A673 (cell line): ENCODE measurements at regions not wholly inside any gene's neighbourhood (a gene's known extent, or its start where the extent isn't known, plus 50 kb on each side); places are given as distances from the start of the nearest gene placed in this dataset.

Source experiments
- BruUV-seq: library from RNA; stranded (reverse); fragments of 400-500 nt; replicated peaks from 2 replicates; lab custom pipeline; 2021; lab: Mats Ljungman, UMichigan
- CTCF ChIA-PET: fragments of 300-600 bp; sonication (Branson Sonifier 250); formaldehyde crosslinking; loops from one replicate; lab custom pipeline; 2022; ENCODE audit warnings: antibody characterized with exemption; lab: Charles Lee
- POLR2A ChIA-PET: fragments of 300-600 bp; sonication (Branson Sonifier 250); formaldehyde crosslinking; loops from one replicate; lab custom pipeline; 2022; ENCODE audit warnings: antibody characterized with exemption; ENCODE audit not compliant: low non-redundant PET; lab: Charles Lee
- DNase-seq: peaks from one replicate; pipeline ENCODE4 v3.0.0-alpha.2; 2015; ENCODE audit warnings: low spot score
- H3K27ac ChIP-seq: fragments of 200-600 bp; sonication (generic); 2 replicates; pipeline ENCODE4 v1.5.1; 2016; ENCODE audit warnings: mixed run types, low read depth, mild to moderate bottlenecking, mixed read lengths, antibody characterized with exemption, low read length; ENCODE audit not compliant: poor library complexity, severe bottlenecking
- H3K27me3 ChIP-seq: fragments of 200-600 bp; sonication (generic); replicated peaks from 2 replicates; pipeline ENCODE4 v1.6.1; 2017; ENCODE audit warnings: mixed run types, low read depth, mild to moderate bottlenecking, mixed read lengths, antibody characterized with exemption, low read length; ENCODE audit not compliant: insufficient read depth, poor library complexity
- H3K36me3 ChIP-seq: fragments of 200-600 bp; sonication (generic); 2 replicates; pipeline ENCODE4 v1.6.1; 2016; ENCODE audit warnings: mixed run types, mild to moderate bottlenecking, mixed read lengths, antibody characterized with exemption, low read length; ENCODE audit not compliant: insufficient read depth, poor library complexity, severe bottlenecking
- H3K4me1 ChIP-seq: fragments of 200-600 bp; sonication (generic); 2 replicates; pipeline ENCODE4 v1.6.1; 2017; ENCODE audit warnings: mixed run types, mild to moderate bottlenecking, mixed read lengths, antibody characterized with exemption, low read length; ENCODE audit not compliant: insufficient read depth, poor library complexity, severe bottlenecking
- H3K4me3 ChIP-seq: fragments of 200-600 bp; sonication (generic); 2 replicates; pipeline ENCODE4 v1.5.1; 2016; ENCODE audit warnings: low read depth, mixed run types, mild to moderate bottlenecking, mixed read lengths, low read length; ENCODE audit not compliant: poor library complexity, severe bottlenecking
- H3K9me3 ChIP-seq: fragments of 200-600 bp; sonication (generic); 2 replicates; pipeline ENCODE4 v1.6.1; 2016; ENCODE audit warnings: mixed run types, low read depth, mild to moderate bottlenecking, mixed read lengths, antibody characterized with exemption, low read length; ENCODE audit not compliant: poor library complexity, severe bottlenecking
- EZH2 ChIP-seq: fragments of 200-600 bp; sonication (generic); IDR thresholded peaks from 2 replicates; pipeline ENCODE4 v1.6.1; 2017; ENCODE audit warnings: borderline replicate concordance, low read depth, mild to moderate bottlenecking, mixed read lengths, antibody characterized with exemption, low read length; ENCODE audit not compliant: poor library complexity, severe bottlenecking
- intact Hi-C: fragments of 100-400 bp; cut with micrococcal nuclease; formaldehyde crosslinking; loops from one replicate; pipeline ENCODE4 v1.10.0; 2022; ENCODE audit not compliant: unreplicated experiment
- TF ChIP-seq, protein P1 (sequence below): fragments of 300-800, 200-600 bp; sonication (generic); conservative IDR thresholded peaks from 2 replicates; pipeline ENCODE4 v1.5.1; 2017; ENCODE audit warnings: low read depth, mild to moderate bottlenecking, antibody characterized with exemption, low read length, moderate library complexity, mixed read lengths

DNA sequence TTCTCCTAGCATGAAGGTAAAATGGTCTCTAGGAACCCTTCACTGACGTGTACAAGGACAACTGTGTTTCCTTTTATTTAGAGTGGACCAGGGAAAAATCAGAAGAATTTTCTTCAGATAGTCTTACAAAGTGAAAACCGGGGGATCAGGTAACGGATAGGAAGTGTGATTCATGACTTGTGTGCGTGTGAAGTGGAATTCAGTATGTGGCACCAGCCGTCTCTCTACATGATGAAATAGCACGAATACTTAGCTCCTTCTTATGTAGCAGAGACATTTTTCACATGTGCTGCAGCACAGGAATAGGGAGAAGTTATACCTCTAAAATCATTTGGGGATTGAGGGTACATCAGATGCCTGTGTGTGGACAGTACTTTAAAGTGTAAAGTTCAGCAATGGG is 159.2 kb downstream of the MEX3B start:
- Histone ChIP-seq H3K27ac (no peak overlapping the region), H3K4me3 (no peak overlapping the region), H3K36me3 (no peaks in the 10 kb centered on the region), H3K4me1 (no peaks in the 10 kb centered on the region), H3K9me3 (no peaks in the 10 kb centered on the region), H3K27me3 (no peaks in the 10 kb centered on the region)
- no peak for TF ChIP-seq EZH2
- TF ChIP-seq, protein P1, sequence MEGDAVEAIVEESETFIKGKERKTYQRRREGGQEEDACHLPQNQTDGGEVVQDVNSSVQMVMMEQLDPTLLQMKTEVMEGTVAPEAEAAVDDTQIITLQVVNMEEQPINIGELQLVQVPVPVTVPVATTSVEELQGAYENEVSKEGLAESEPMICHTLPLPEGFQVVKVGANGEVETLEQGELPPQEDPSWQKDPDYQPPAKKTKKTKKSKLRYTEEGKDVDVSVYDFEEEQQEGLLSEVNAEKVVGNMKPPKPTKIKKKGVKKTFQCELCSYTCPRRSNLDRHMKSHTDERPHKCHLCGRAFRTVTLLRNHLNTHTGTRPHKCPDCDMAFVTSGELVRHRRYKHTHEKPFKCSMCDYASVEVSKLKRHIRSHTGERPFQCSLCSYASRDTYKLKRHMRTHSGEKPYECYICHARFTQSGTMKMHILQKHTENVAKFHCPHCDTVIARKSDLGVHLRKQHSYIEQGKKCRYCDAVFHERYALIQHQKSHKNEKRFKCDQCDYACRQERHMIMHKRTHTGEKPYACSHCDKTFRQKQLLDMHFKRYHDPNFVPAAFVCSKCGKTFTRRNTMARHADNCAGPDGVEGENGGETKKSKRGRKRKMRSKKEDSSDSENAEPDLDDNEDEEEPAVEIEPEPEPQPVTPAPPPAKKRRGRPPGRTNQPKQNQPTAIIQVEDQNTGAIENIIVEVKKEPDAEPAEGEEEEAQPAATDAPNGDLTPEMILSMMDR: no peak
- CTCF ChIA-PET: no interaction called here
- no peak for DNase-seq
- POLR2A ChIA-PET: no interaction called here
- intact Hi-C loops: no loop called here
- BruUV-seq: no TSS peak

DNA sequence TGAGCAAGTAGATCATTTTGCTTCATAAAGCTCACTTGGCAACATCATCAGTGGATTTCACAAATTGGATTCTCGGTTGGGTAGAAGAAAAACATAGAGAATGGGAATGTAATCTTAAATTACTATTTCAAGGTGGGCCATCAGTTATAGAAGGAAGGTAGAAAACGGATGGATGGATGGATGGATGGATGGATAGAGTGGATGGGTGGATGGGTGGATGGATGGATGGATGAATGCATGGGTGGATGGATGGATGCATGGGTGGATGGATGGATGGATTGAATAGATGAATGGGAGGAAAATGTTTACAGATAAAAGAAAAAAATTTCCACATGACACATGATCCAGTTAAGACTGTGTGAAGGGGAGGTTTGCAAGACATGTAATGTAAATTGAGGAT is 159.7 kb downstream of the MEX3B start:
- Histone ChIP-seq H3K4me1 (no peaks in the 10 kb centered on the region), H3K27me3 (no peaks in the 10 kb centered on the region), H3K27ac (no peak overlapping the region), H3K36me3 (no peaks in the 10 kb centered on the region), H3K4me3 (no peak overlapping the region), H3K9me3 (no peaks in the 10 kb centered on the region)
- intact Hi-C loops: no loop called here
- no peak for DNase-seq
- CTCF ChIA-PET: no interaction called here
- TF ChIP-seq, protein P1: no peak
- no peak for TF ChIP-seq EZH2
- no TSS peak for BruUV-seq
- POLR2A ChIA-PET: no interaction called here

DNA sequence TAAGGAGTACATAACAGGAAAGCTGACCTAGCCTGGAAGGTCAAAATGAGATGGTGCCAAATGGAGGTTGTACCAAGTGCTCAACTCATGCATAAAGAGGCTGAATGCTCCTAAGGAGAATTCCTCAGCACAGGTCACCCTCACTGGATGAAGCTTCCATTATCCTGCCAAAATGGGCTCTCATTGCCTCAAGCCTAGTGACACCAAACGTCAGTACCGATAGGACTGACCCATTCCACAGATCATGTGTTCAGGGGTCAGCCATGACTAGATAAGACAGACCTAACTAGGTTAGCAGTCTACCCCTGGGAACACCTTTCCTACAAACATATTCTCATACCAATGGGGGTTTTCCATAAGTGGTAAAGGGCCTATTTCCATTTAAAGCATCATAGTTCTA is 160.7 kb downstream of the MEX3B start:
- no peaks in the 10 kb centered on the region for H3K9me3 ChIP-seq
- BruUV-seq: no TSS peak
- CTCF ChIA-PET: no interaction called here
- no peaks in the 10 kb centered on the region for H3K27me3 ChIP-seq
- intact Hi-C loops: no loop called here
- H3K27ac ChIP-seq: no peak overlapping the region
- POLR2A ChIA-PET: no interaction called here
- no peaks in the 10 kb centered on the region for H3K36me3 ChIP-seq
- DNase-seq: no peak
- no peak overlapping the region for H3K4me3 ChIP-seq
- TF ChIP-seq, protein P1: no peak
- no peak for TF ChIP-seq EZH2
- no peaks in the 10 kb centered on the region for H3K4me1 ChIP-seq
